SK-N-SH treated with all-trans-retinoic acid at 6 μM for 48 hours (cell line): ENCODE measurements at regions not wholly inside any gene's neighbourhood (a gene's known extent, or its start where the extent isn't known, plus 50 kb on each side); places are given as distances from the start of the nearest gene placed in this dataset.
"Not testable (repeated sequence)": the region's sequence is repeated elsewhere in the genome, so short reads cannot be mapped to it uniquely, and the experiment has no call there.

Experiments used
- ATAC-seq: fragments of 200-7000 bp; cut with Tn5 transposase; 3 replicates; pipeline ENCODE4 v1.9.1; 2020; ENCODE audit warnings: mild to moderate bottlenecking, moderate library complexity
- ARNTL ChIP-seq: fragments of 450-650 bp; formaldehyde crosslinking; IDR thresholded peaks from 2 replicates; pipeline ENCODE4 v1.5.0; 2020; ENCODE audit warnings: low read depth, mild to moderate bottlenecking, moderate library complexity, borderline replicate concordance
- CREB5 ChIP-seq: fragments of 250-450 bp; sonication (Bioruptor Pico); IDR thresholded peaks from 2 replicates; pipeline ENCODE4 v1.5.1; 2020; ENCODE audit warnings: low read depth, mild to moderate bottlenecking, moderate library complexity
- CSDC2 ChIP-seq: fragments of 250-450 bp; sonication (Bioruptor Pico); IDR thresholded peaks from 2 replicates; pipeline ENCODE4 v1.5.0; 2020; ENCODE audit warnings: mild to moderate bottlenecking, moderate library complexity
- ESRRG ChIP-seq: fragments of 250-450 bp; sonication (Bioruptor Pico); IDR thresholded peaks from 2 replicates; pipeline ENCODE4 v1.6.1; 2021; ENCODE audit warnings: mild to moderate bottlenecking
- ISL1 ChIP-seq: fragments of 250-450 bp; sonication (Bioruptor Pico); IDR thresholded peaks from 2 replicates; pipeline ENCODE4 v2.1.2; 2022; ENCODE audit warnings: mild to moderate bottlenecking, moderate library complexity
- PPARA ChIP-seq: fragments of 250-450 bp; sonication (Bioruptor Pico); IDR thresholded peaks from 2 replicates; pipeline ENCODE4 v1.5.0; 2020; ENCODE audit warnings: mild to moderate bottlenecking, borderline replicate concordance
- RARB ChIP-seq: fragments of 250-450 bp; sonication (Bioruptor Pico); IDR thresholded peaks from 2 replicates; pipeline ENCODE4 v1.8.0; 2021; ENCODE audit warnings: mild to moderate bottlenecking, moderate library complexity
- SNAI2 ChIP-seq: fragments of 250-450 bp; sonication (Bioruptor Pico); IDR thresholded peaks from 2 replicates; pipeline ENCODE4 v1.5.0; 2020; ENCODE audit warnings: mild to moderate bottlenecking, moderate library complexity
- TCF4 ChIP-seq: fragments of 250-450 bp; sonication (Bioruptor Pico); IDR thresholded peaks from 2 replicates; pipeline ENCODE4 v1.8.0; 2021; ENCODE audit warnings: mild to moderate bottlenecking, moderate library complexity, borderline replicate concordance
- TOX ChIP-seq: fragments of 250-450 bp; sonication (Bioruptor Pico); IDR thresholded peaks from 2 replicates; pipeline ENCODE4 v1.8.0; 2021; ENCODE audit warnings: mild to moderate bottlenecking, moderate library complexity, borderline replicate concordance
- ZC3H10 ChIP-seq: fragments of 250-450 bp; sonication (Bioruptor Pico); IDR thresholded peaks from 2 replicates; pipeline ENCODE4 v1.5.1; 2021; ENCODE audit warnings: mild to moderate bottlenecking, moderate library complexity
- ZFP3 ChIP-seq: fragments of 250-450 bp; sonication (Bioruptor Pico); IDR thresholded peaks from 2 replicates; pipeline ENCODE4 v1.5.0; 2020; ENCODE audit warnings: mild to moderate bottlenecking, moderate library complexity
- ZFP30 ChIP-seq: fragments of 450-650 bp; formaldehyde crosslinking; IDR thresholded peaks from 2 replicates; pipeline ENCODE4 v1.5.0; 2022; ENCODE audit warnings: mild to moderate bottlenecking, moderate library complexity
- ZNF565 ChIP-seq: fragments of 450-650 bp; formaldehyde crosslinking; conservative IDR thresholded peaks from 2 replicates; pipeline ENCODE4 v1.5.0; 2020; ENCODE audit warnings: low read depth, mild to moderate bottlenecking, moderate library complexity
- ZNF70 ChIP-seq: fragments of 450-650 bp; formaldehyde crosslinking; IDR thresholded peaks from 2 replicates; pipeline ENCODE4 v1.5.0; 2020; ENCODE audit warnings: mild to moderate bottlenecking, moderate library complexity
- ZNF8 ChIP-seq: fragments of 450-650 bp; formaldehyde crosslinking; IDR thresholded peaks from 2 replicates; pipeline ENCODE4 v1.5.0; 2020; ENCODE audit warnings: mild to moderate bottlenecking, moderate library complexity
- TF ChIP-seq, protein P1 (sequence below): fragments of 250-450 bp; sonication (Bioruptor Pico); IDR thresholded peaks from 2 replicates; pipeline ENCODE4 v1.5.1; 2021; ENCODE audit warnings: mild to moderate bottlenecking, moderate library complexity
- TF ChIP-seq, protein P2 (sequence below): fragments of 250-450 bp; sonication (Bioruptor Pico); IDR thresholded peaks from 2 replicates; pipeline ENCODE4 v1.5.0; 2020; ENCODE audit warnings: mild to moderate bottlenecking, moderate library complexity
- TF ChIP-seq, protein P3 (sequence below): fragments of 250-450 bp; sonication (Bioruptor Pico); IDR thresholded peaks from 2 replicates; pipeline ENCODE4 v1.8.0; 2021; ENCODE audit warnings: low read depth, mild to moderate bottlenecking, moderate library complexity, borderline replicate concordance
- TF ChIP-seq, protein P4 (sequence below): fragments of 250-450 bp; sonication (Bioruptor Pico); IDR thresholded peaks from 2 replicates; pipeline ENCODE4 v1.8.0; 2020; ENCODE audit warnings: mild to moderate bottlenecking, moderate library complexity, borderline replicate concordance

- peak; percentile 65; the same call in 1 of the 3 replicates for ATAC-seq
- TF ChIP-seq ZNF70: 0 out of 2 replicates have a peak, but pooled peaks have one; percentile 40
- TF ChIP-seq, protein P1, sequence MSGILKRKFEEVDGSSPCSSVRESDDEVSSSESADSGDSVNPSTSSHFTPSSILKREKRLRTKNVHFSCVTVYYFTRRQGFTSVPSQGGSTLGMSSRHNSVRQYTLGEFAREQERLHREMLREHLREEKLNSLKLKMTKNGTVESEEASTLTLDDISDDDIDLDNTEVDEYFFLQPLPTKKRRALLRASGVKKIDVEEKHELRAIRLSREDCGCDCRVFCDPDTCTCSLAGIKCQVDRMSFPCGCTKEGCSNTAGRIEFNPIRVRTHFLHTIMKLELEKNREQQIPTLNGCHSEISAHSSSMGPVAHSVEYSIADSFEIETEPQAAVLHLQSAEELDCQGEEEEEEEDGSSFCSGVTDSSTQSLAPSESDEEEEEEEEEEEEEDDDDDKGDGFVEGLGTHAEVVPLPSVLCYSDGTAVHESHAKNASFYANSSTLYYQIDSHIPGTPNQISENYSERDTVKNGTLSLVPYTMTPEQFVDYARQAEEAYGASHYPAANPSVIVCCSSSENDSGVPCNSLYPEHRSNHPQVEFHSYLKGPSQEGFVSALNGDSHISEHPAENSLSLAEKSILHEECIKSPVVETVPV (CRISPR knock-in tag): no peak
- peak; percentile 47; the same call in 1 of the 2 replicates for TF ChIP-seq TCF4 (CRISPR knock-in tag)
- no peak for TF ChIP-seq PPARA
Measured at GRCh38 chr20:5393218-5393870, 76.6 kb upstream of the PROKR2 start.

DNA sequence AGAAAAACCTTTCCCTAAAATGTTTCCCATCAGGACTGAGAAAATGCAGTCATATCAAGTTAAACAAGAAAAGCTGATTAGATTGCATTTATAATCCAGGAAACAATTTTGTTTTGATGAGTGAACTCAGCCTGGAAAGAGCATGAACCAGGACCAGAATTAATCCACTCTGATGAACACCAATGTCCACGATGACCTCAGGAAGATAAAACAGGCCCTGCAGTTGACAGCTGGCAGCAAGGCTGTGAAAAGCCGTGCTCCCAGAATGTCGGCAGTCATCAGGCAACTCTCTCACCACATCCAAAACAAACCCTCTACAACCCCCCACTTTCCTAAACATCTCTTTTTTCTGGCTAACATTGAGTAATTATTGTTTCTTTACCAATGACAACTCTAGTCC is 74.0 kb upstream of the PROKR2 start:
- no peak for ATAC-seq
- TF ChIP-seq ZNF8 (CRISPR knock-in tag): no peak
- peak; percentile 35; the same call in 1 of the 2 replicates for TF ChIP-seq TCF4 (CRISPR knock-in tag)
- TF ChIP-seq ARNTL (CRISPR knock-in tag): no peak
- no peak for TF ChIP-seq ESRRG (CRISPR knock-in tag)
- no peak for TF ChIP-seq ZNF565 (CRISPR knock-in tag)
- TF ChIP-seq RARB (CRISPR knock-in tag): no peak
- TF ChIP-seq PPARA: no peak
- no peak for TF ChIP-seq ISL1
- TF ChIP-seq CREB5 (CRISPR knock-in tag): no peak

- not testable (repeated sequence) for ATAC-seq
Measured at GRCh38 chr20:5386846-5387245, 70.1 kb upstream of the PROKR2 start.

DNA sequence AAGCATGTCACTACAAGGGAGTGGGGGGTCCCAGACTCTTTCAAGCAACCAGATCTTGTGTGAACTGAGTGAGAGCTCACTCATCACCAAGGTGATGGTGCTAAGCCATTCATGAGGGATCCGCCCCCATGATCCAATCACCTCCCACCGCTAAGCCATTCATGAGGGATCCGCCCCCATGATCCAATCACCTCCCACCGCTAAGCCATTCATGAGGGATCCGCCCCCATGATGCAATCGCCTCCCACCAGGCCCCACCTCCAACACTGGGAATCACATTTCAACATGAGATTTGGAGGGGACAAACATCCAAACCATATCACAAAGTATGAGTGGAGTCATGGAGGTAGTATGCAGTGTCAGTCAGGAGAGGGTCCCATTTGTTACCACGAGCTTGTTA is 64.8 kb upstream of the PROKR2 start:
- ATAC-seq: not testable (repeated sequence)

DNA sequence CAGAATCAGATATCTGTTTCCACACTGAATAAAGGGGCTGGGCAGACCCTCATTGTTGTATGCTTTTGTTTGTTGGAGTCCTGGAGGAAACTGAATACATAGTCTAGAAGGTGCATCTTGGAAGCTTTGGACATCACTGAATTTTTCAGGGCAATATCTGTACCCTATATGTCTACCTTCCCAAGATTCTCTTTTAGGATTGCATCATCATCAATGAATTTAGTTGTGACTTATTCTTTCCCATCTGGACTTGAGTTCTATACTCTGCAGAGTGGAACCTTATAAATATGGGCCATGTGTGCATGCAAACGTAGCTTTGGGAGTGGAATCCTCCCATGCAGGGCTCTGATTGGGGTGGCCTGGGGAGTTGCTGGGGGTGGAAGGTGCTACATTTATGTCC is 60.7 kb upstream of the PROKR2 start:
- TF ChIP-seq CREB5 (CRISPR knock-in tag): no peak
- no peak for TF ChIP-seq ZC3H10
- TF ChIP-seq, protein P2, sequence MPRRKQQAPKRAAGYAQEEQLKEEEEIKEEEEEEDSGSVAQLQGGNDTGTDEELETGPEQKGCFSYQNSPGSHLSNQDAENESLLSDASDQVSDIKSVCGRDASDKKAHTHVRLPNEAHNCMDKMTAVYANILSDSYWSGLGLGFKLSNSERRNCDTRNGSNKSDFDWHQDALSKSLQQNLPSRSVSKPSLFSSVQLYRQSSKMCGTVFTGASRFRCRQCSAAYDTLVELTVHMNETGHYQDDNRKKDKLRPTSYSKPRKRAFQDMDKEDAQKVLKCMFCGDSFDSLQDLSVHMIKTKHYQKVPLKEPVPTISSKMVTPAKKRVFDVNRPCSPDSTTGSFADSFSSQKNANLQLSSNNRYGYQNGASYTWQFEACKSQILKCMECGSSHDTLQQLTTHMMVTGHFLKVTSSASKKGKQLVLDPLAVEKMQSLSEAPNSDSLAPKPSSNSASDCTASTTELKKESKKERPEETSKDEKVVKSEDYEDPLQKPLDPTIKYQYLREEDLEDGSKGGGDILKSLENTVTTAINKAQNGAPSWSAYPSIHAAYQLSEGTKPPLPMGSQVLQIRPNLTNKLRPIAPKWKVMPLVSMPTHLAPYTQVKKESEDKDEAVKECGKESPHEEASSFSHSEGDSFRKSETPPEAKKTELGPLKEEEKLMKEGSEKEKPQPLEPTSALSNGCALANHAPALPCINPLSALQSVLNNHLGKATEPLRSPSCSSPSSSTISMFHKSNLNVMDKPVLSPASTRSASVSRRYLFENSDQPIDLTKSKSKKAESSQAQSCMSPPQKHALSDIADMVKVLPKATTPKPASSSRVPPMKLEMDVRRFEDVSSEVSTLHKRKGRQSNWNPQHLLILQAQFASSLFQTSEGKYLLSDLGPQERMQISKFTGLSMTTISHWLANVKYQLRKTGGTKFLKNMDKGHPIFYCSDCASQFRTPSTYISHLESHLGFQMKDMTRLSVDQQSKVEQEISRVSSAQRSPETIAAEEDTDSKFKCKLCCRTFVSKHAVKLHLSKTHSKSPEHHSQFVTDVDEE (CRISPR knock-in tag): no peak
- no peak for TF ChIP-seq PPARA
- TF ChIP-seq TCF4 (CRISPR knock-in tag): no peak
- no peak for TF ChIP-seq ISL1
- TF ChIP-seq CSDC2 (CRISPR knock-in tag): no peak
- no peak for TF ChIP-seq ZFP3 (CRISPR knock-in tag)
- no peak for TF ChIP-seq ZFP30
- TF ChIP-seq ARNTL (CRISPR knock-in tag): no peak
- ATAC-seq: no peak

- ATAC-seq: no peak
- TF ChIP-seq ARNTL (CRISPR knock-in tag): no peak
- TF ChIP-seq, protein P3, sequence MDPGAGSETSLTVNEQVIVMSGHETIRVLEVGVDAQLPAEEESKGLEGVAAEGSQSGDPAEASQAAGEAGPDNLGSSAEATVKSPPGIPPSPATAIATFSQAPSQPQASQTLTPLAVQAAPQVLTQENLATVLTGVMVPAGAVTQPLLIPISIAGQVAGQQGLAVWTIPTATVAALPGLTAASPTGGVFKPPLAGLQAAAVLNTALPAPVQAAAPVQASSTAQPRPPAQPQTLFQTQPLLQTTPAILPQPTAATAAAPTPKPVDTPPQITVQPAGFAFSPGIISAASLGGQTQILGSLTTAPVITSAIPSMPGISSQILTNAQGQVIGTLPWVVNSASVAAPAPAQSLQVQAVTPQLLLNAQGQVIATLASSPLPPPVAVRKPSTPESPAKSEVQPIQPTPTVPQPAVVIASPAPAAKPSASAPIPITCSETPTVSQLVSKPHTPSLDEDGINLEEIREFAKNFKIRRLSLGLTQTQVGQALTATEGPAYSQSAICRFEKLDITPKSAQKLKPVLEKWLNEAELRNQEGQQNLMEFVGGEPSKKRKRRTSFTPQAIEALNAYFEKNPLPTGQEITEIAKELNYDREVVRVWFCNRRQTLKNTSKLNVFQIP (CRISPR knock-in tag): no peak
- TF ChIP-seq ZNF70: no peak
- TF ChIP-seq, protein P1 (CRISPR knock-in tag): no peak
- TF ChIP-seq, protein P4, sequence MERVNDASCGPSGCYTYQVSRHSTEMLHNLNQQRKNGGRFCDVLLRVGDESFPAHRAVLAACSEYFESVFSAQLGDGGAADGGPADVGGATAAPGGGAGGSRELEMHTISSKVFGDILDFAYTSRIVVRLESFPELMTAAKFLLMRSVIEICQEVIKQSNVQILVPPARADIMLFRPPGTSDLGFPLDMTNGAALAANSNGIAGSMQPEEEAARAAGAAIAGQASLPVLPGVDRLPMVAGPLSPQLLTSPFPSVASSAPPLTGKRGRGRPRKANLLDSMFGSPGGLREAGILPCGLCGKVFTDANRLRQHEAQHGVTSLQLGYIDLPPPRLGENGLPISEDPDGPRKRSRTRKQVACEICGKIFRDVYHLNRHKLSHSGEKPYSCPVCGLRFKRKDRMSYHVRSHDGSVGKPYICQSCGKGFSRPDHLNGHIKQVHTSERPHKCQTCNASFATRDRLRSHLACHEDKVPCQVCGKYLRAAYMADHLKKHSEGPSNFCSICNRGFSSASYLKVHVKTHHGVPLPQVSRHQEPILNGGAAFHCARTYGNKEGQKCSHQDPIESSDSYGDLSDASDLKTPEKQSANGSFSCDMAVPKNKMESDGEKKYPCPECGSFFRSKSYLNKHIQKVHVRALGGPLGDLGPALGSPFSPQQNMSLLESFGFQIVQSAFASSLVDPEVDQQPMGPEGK: no peak
- no peak for TF ChIP-seq ZFP3 (CRISPR knock-in tag)
- TF ChIP-seq ESRRG (CRISPR knock-in tag): no peak
- TF ChIP-seq PPARA: no peak
- no peak for TF ChIP-seq SNAI2 (CRISPR knock-in tag)
- no peak for TF ChIP-seq ZNF8 (CRISPR knock-in tag)
- TF ChIP-seq TOX (CRISPR knock-in tag): no peak
Measured at GRCh38 chr20:5376228-5376627, 59.5 kb upstream of the PROKR2 start.
